ENCODE measurements at regions not wholly inside any gene's neighbourhood (a gene's known extent, or its start where the extent isn't known, plus 50 kb on each side); places are given as distances from the start of the nearest gene placed in this dataset.

- TF ChIP-seq POLR2A (IDR thresholded peaks at IDR 0.05; ENCODE audit: low read depth) (no peak), CTCF (IDR thresholded peaks at IDR 0.05) (no peak)
Observed at GRCh38 chr14:86299994-86300393, 770.0 kb downstream of the FLRT2 start.
